ENCODE measurements at regions not wholly inside any gene's neighbourhood (a gene's known extent, or its start where the extent isn't known, plus 50 kb on each side); places are given as distances from the start of the nearest gene placed in this dataset.

GRCh38 chr20:39225978-39226377 is 263.8 kb downstream of the DHX35 start:
- no peak overlapping the region for H3K27ac ChIP-seq (ENCODE audit: low read depth, low read length)
- H3K79me2 ChIP-seq (ENCODE audit: insufficient read depth, low read length): no peaks in the 10 kb centered on the region
- no peak overlapping the region for H3K4me3 ChIP-seq (ENCODE audit: insufficient read depth, low read length, poor library complexity, severe bottlenecking)
- H3K9me2 ChIP-seq (replicated peaks; ENCODE audit: insufficient read depth, low read length): no peaks in the 10 kb centered on the region
- H3K36me3 ChIP-seq (ENCODE audit: low read length): no peaks in the 10 kb centered on the region
- no peak overlapping the region for H3K9ac ChIP-seq (ENCODE audit: low read length)
- H3K9me3 ChIP-seq (ENCODE audit: insufficient read depth, low read length): no peaks in the 10 kb centered on the region
- H4K20me1 ChIP-seq (ENCODE audit: low read depth, low read length): no peaks in the 10 kb centered on the region
- no peaks in the 10 kb centered on the region for H3K27me3 ChIP-seq (ENCODE audit: low read length)
- no peak overlapping the region for H2AFZ ChIP-seq (ENCODE audit: low read depth, low read length, severe bottlenecking)
- H3K4me2 ChIP-seq (ENCODE audit: low read depth, low read length, poor library complexity, severe bottlenecking): no peak overlapping the region
- TF ChIP-seq, protein P1, sequence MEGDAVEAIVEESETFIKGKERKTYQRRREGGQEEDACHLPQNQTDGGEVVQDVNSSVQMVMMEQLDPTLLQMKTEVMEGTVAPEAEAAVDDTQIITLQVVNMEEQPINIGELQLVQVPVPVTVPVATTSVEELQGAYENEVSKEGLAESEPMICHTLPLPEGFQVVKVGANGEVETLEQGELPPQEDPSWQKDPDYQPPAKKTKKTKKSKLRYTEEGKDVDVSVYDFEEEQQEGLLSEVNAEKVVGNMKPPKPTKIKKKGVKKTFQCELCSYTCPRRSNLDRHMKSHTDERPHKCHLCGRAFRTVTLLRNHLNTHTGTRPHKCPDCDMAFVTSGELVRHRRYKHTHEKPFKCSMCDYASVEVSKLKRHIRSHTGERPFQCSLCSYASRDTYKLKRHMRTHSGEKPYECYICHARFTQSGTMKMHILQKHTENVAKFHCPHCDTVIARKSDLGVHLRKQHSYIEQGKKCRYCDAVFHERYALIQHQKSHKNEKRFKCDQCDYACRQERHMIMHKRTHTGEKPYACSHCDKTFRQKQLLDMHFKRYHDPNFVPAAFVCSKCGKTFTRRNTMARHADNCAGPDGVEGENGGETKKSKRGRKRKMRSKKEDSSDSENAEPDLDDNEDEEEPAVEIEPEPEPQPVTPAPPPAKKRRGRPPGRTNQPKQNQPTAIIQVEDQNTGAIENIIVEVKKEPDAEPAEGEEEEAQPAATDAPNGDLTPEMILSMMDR (IDR thresholded peaks at IDR 0.05; ENCODE audit: insufficient read depth, low read length, poor library complexity, severe bottlenecking): no peak
- no peaks in the 10 kb centered on the region for H3F3A ChIP-seq (ENCODE audit: insufficient read depth)

DNA sequence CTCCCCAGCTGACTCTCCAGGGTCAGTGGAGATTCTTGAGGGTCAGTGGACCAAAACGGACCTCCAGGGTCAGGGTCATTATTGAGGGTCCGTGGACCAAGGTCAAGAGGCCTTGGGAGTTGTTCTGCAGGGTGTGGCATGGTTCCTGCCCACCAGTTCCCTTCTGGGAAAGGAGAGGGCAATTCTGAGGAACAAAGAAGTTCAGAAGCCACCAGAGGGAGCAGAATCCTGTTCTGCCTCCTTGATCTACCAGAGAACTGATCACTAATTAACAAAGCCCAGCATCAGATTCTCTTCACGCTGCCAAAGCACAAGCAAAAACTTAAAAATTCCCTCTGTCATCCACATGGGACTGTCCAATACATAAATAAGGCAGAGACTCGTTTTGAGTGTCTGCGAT is 263.4 kb downstream of the DHX35 start:
- no peaks in the 10 kb centered on the region for H3K9me3 ChIP-seq (ENCODE audit: insufficient read depth, low read length)
- H3K9me2 ChIP-seq (replicated peaks; ENCODE audit: insufficient read depth, low read length): no peaks in the 10 kb centered on the region
- no peaks in the 10 kb centered on the region for H3F3A ChIP-seq (ENCODE audit: insufficient read depth)
- H4K20me1 ChIP-seq (ENCODE audit: low read depth, low read length): no peaks in the 10 kb centered on the region
- TF ChIP-seq, protein P1 (IDR thresholded peaks at IDR 0.05; ENCODE audit: insufficient read depth, low read length, poor library complexity, severe bottlenecking): no peak
- TF ChIP-seq EZH2phosphoT487 (conservative IDR thresholded peaks at IDR 0.05; ENCODE audit: low read length): no peak
- H3K4me3 ChIP-seq (ENCODE audit: insufficient read depth, low read length, poor library complexity, severe bottlenecking): no peak overlapping the region
- no peaks in the 10 kb centered on the region for H3K79me2 ChIP-seq (ENCODE audit: insufficient read depth, low read length)
- H3K27ac ChIP-seq (ENCODE audit: low read depth, low read length): no peak overlapping the region
- H3K4me2 ChIP-seq (ENCODE audit: low read depth, low read length, poor library complexity, severe bottlenecking): no peak overlapping the region
- H3K27me3 ChIP-seq (ENCODE audit: low read length): no peaks in the 10 kb centered on the region
- no peak overlapping the region for H3K9ac ChIP-seq (ENCODE audit: low read length)
- H2AFZ ChIP-seq (ENCODE audit: low read depth, low read length, severe bottlenecking): no peak overlapping the region
- H3K36me3 ChIP-seq (ENCODE audit: low read length): no peaks in the 10 kb centered on the region

DNA sequence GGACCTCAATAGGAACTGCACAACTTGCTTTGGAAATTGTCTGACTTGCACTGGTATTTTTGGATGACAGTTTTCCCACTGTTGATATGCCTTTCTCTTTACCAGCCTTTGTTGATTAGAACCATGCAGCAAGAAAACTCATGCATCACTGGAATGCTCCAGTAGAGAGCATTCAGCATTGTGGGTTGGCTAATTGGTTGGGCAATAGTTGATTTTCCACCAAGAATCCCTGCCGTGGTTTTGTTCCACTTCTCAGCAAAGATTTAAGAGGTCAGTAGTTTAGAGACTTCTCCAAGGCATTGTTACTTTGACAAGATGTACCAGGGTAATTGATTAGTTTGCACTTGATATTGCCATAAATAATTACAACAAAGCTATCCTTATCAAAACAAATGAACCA is 260.0 kb downstream of the DHX35 start:
- no peaks in the 10 kb centered on the region for H3K27me3 ChIP-seq (ENCODE audit: low read length)
- no peaks in the 10 kb centered on the region for H3K79me2 ChIP-seq (ENCODE audit: insufficient read depth, low read length)
- no peaks in the 10 kb centered on the region for H3K9me2 ChIP-seq (replicated peaks; ENCODE audit: insufficient read depth, low read length)
- H3K4me3 ChIP-seq (ENCODE audit: insufficient read depth, low read length, poor library complexity, severe bottlenecking): no peak overlapping the region
- H3K27ac ChIP-seq (ENCODE audit: low read depth, low read length): no peak overlapping the region
- TF ChIP-seq, protein P1 (IDR thresholded peaks at IDR 0.05; ENCODE audit: insufficient read depth, low read length, poor library complexity, severe bottlenecking): no peak
- TF ChIP-seq EZH2phosphoT487 (conservative IDR thresholded peaks at IDR 0.05; ENCODE audit: low read length): no peak
- no peak overlapping the region for H3K9ac ChIP-seq (ENCODE audit: low read length)
- no peaks in the 10 kb centered on the region for H3K9me3 ChIP-seq (ENCODE audit: insufficient read depth, low read length)
- H3F3A ChIP-seq (ENCODE audit: insufficient read depth): no peaks in the 10 kb centered on the region
- H3K4me2 ChIP-seq (ENCODE audit: low read depth, low read length, poor library complexity, severe bottlenecking): no peak overlapping the region
- H4K20me1 ChIP-seq (ENCODE audit: low read depth, low read length): no peaks in the 10 kb centered on the region
- no peak overlapping the region for H2AFZ ChIP-seq (ENCODE audit: low read depth, low read length, severe bottlenecking)
- no peaks in the 10 kb centered on the region for H3K36me3 ChIP-seq (ENCODE audit: low read length)

GRCh38 chr20:39216195-39216594 is 254.1 kb downstream of the DHX35 start:
- no peaks in the 10 kb centered on the region for H3F3A ChIP-seq (ENCODE audit: insufficient read depth)
- no peak overlapping the region for H2AFZ ChIP-seq (ENCODE audit: low read depth, low read length, severe bottlenecking)
- H3K9ac ChIP-seq (ENCODE audit: low read length): no peak overlapping the region
- no peaks in the 10 kb centered on the region for H3K36me3 ChIP-seq (ENCODE audit: low read length)
- no peak overlapping the region for H3K4me3 ChIP-seq (ENCODE audit: insufficient read depth, low read length, poor library complexity, severe bottlenecking)
- no peaks in the 10 kb centered on the region for H3K27me3 ChIP-seq (ENCODE audit: low read length)
- TF ChIP-seq, protein P1 (IDR thresholded peaks at IDR 0.05; ENCODE audit: insufficient read depth, low read length, poor library complexity, severe bottlenecking): no peak
- no peak for TF ChIP-seq EZH2phosphoT487 (conservative IDR thresholded peaks at IDR 0.05; ENCODE audit: low read length)
- no peaks in the 10 kb centered on the region for H4K20me1 ChIP-seq (ENCODE audit: low read depth, low read length)
- H3K4me2 ChIP-seq (ENCODE audit: low read depth, low read length, poor library complexity, severe bottlenecking): no peak overlapping the region
- H3K9me3 ChIP-seq (ENCODE audit: insufficient read depth, low read length): no peaks in the 10 kb centered on the region
- H3K27ac ChIP-seq (ENCODE audit: low read depth, low read length): no peak overlapping the region
- H3K79me2 ChIP-seq (ENCODE audit: insufficient read depth, low read length): no peaks in the 10 kb centered on the region
- H3K9me2 ChIP-seq (replicated peaks; ENCODE audit: insufficient read depth, low read length): no peaks in the 10 kb centered on the region

Data from SU-DHL-6 (cell line).